ENCODE measurements at regions not wholly inside any gene's neighbourhood (a gene's known extent, or its start where the extent isn't known, plus 50 kb on each side); places are given as distances from the start of the nearest gene placed in this dataset.
A peak's percentile ranks its signal among the peaks of the same experiment; 100 is the strongest.
"Not testable (repeated sequence)": the region's sequence is repeated elsewhere in the genome, so short reads cannot be mapped to it uniquely, and the experiment has no call there.

GRCh38 chr12:116687888-116688287 is 50.0 kb downstream of the SPRING1 start:
- Mint-ChIP-seq H3K36me3 (ENCODE audit: low read depth) (peaks cover 1% of the 10 kb centered on the region), H3K9me3 (no peaks in the 10 kb centered on the region), H3K4me1 (ENCODE audit: low read depth) (no peaks in the 10 kb centered on the region), H3K27me3 (ENCODE audit: low read depth) (peaks cover 13% of the 10 kb centered on the region), H3K4me3 (no peak overlapping the region), H3K27ac (no peak overlapping the region)
- peak; percentile 60 for DNase-seq
- CTCF ChIA-PET = interaction anchor here (0.6 to 1.4 kb wide), 7 partner anchors 13 to 704 kb away, joined by 3 to 4 read pairs (median 3); no protein-coding TSS in a partner anchor
- intact Hi-C loops (cut with micrococcal nuclease) = loop anchor here (1.0 kb wide), 1 partner anchor 411 kb away; the partner anchor contains the start of gene MED13L

- Mint-ChIP-seq H3K27ac (no peak overlapping the region), H3K27me3 (ENCODE audit: low read depth) (peaks cover 4% of the 10 kb centered on the region), H3K4me3 (no peak overlapping the region), H3K9me3 (no peaks in the 10 kb centered on the region), H3K4me1 (ENCODE audit: low read depth) (no peaks in the 10 kb centered on the region), H3K36me3 (ENCODE audit: low read depth) (peaks cover 1% of the 10 kb centered on the region)
- no peak for DNase-seq
- CTCF ChIA-PET = interaction anchor here (1.5 kb wide), 1 partner anchor 11 kb away, joined by 3 read pairs; no protein-coding TSS in a partner anchor
- intact Hi-C loops (cut with micrococcal nuclease) = no loop called here
Observed at GRCh38 chr12:116684891-116685290, 53.0 kb downstream of the SPRING1 start.

- H3K27me3 Mint-ChIP-seq (ENCODE audit: low read depth) = no peaks in the 10 kb centered on the region
- no peaks in the 10 kb centered on the region for H3K36me3 Mint-ChIP-seq (ENCODE audit: low read depth)
- DNase-seq = no peak
- intact Hi-C loops (cut with micrococcal nuclease) = loop anchor here (10.0 kb wide), 1 partner anchor 542 kb away; no protein-coding TSS in a partner anchor
- H3K4me1 Mint-ChIP-seq (ENCODE audit: low read depth) = peaks cover 32% of the 10 kb centered on the region
- CTCF ChIA-PET = no interaction called here
- H3K9me3 Mint-ChIP-seq = no peaks in the 10 kb centered on the region
- H3K27ac Mint-ChIP-seq = no peak overlapping the region
- H3K4me3 Mint-ChIP-seq = no peak overlapping the region
Observed at GRCh38 chr12:116677202-116677661, 60.6 kb downstream of the SPRING1 start.

GRCh38 chr12:116675339-116676107 is 62.3 kb downstream of the SPRING1 start:
- Mint-ChIP-seq H3K27ac (no peak overlapping the region), H3K27me3 (ENCODE audit: low read depth) (no peaks in the 10 kb centered on the region), H3K9me3 (no peaks in the 10 kb centered on the region), H3K4me3 (no peak overlapping the region), H3K36me3 (ENCODE audit: low read depth) (no peaks in the 10 kb centered on the region), H3K4me1 (ENCODE audit: low read depth) (peaks cover 32% of the 10 kb centered on the region)
- no peak for DNase-seq
- intact Hi-C loops (cut with micrococcal nuclease) = loop anchor here (10.0 kb wide), 1 partner anchor 541 kb away; no protein-coding TSS in a partner anchor
- CTCF ChIA-PET = interaction anchor here (1.6 kb wide), 1 partner anchor 12 kb away, joined by 4 read pairs; no protein-coding TSS in a partner anchor

- no peak for DNase-seq
- CTCF ChIA-PET = interaction anchor here (1.0 to 1.6 kb wide), 3 partner anchors 10 to 29 kb away, joined by 3 to 4 read pairs (median 3); no protein-coding TSS in a partner anchor
- Mint-ChIP-seq H3K4me3 (no peak overlapping the region), H3K4me1 (ENCODE audit: low read depth) (peaks cover 32% of the 10 kb centered on the region), H3K27ac (peak overlapping the region; percentile 3), H3K27me3 (ENCODE audit: low read depth) (no peaks in the 10 kb centered on the region), H3K9me3 (no peaks in the 10 kb centered on the region), H3K36me3 (ENCODE audit: low read depth) (no peaks in the 10 kb centered on the region)
- intact Hi-C loops (cut with micrococcal nuclease) = loop anchor here (5.0 to 10.0 kb wide), 5 partner anchors 117 to 540 kb away; partner anchors contain the start of genes MAP1LC3B2 and MED13L
Observed at GRCh38 chr12:116674643-116675183, 63.2 kb downstream of the SPRING1 start.

GRCh38 chr12:116673681-116674111 is 64.2 kb downstream of the SPRING1 start:
- CTCF ChIA-PET = interaction anchor here (0.7 to 1.6 kb wide), 6 partner anchors 11 to 226 kb away, joined by 3 to 4 read pairs (median 3); no protein-coding TSS in a partner anchor
- Mint-ChIP-seq H3K36me3 (ENCODE audit: low read depth) (no peaks in the 10 kb centered on the region), H3K27ac (peak overlapping the region; percentile 43), H3K9me3 (no peaks in the 10 kb centered on the region), H3K4me1 (ENCODE audit: low read depth) (peaks cover 29% of the 10 kb centered on the region), H3K4me3 (no peak overlapping the region), H3K27me3 (ENCODE audit: low read depth) (no peaks in the 10 kb centered on the region)
- no peak for DNase-seq
- intact Hi-C loops (cut with micrococcal nuclease) = loop anchor here (5.0 to 10.0 kb wide), 5 partner anchors 116 to 539 kb away; partner anchors contain the start of genes MAP1LC3B2 and MED13L

- CTCF ChIA-PET = interaction anchor here (0.9 to 1.6 kb wide), 3 partner anchors 12 to 30 kb away, joined by 3 to 4 read pairs (median 3); no protein-coding TSS in a partner anchor
- intact Hi-C loops (cut with micrococcal nuclease) = loop anchor here (5.0 to 10.0 kb wide), 5 partner anchors 116 to 538 kb away; partner anchors contain the start of genes MAP1LC3B2 and MED13L
- Mint-ChIP-seq H3K4me1 (ENCODE audit: low read depth) (peaks cover 29% of the 10 kb centered on the region), H3K9me3 (no peaks in the 10 kb centered on the region), H3K4me3 (peak overlapping the region; percentile 62), H3K27ac (peak overlapping the region; percentile 81), H3K36me3 (ENCODE audit: low read depth) (no peaks in the 10 kb centered on the region), H3K27me3 (ENCODE audit: low read depth) (no peaks in the 10 kb centered on the region)
- peak; percentile 63 for DNase-seq
Observed at GRCh38 chr12:116672842-116673516, 64.9 kb downstream of the SPRING1 start.

GRCh38 chr12:116672010-116672409 is 65.9 kb downstream of the SPRING1 start:
- CTCF ChIA-PET = no interaction called here
- H3K9me3 Mint-ChIP-seq = no peaks in the 10 kb centered on the region
- peaks cover 29% of the 10 kb centered on the region for H3K4me1 Mint-ChIP-seq (ENCODE audit: low read depth)
- no peak overlapping the region for H3K4me3 Mint-ChIP-seq
- H3K27me3 Mint-ChIP-seq (ENCODE audit: low read depth) = no peaks in the 10 kb centered on the region
- intact Hi-C loops (cut with micrococcal nuclease) = loop anchor here (5.0 to 10.0 kb wide), 5 partner anchors 115 to 537 kb away; partner anchors contain the start of genes MAP1LC3B2 and MED13L
- no peaks in the 10 kb centered on the region for H3K36me3 Mint-ChIP-seq (ENCODE audit: low read depth)
- DNase-seq = no peak
- no peak overlapping the region for H3K27ac Mint-ChIP-seq

- DNase-seq = no peak
- no peak overlapping the region for H3K27ac Mint-ChIP-seq
- no peaks in the 10 kb centered on the region for H3K9me3 Mint-ChIP-seq
- H3K4me1 Mint-ChIP-seq (ENCODE audit: low read depth) = peaks cover 26% of the 10 kb centered on the region
- CTCF ChIA-PET = no interaction called here
- H3K4me3 Mint-ChIP-seq = no peak overlapping the region
- intact Hi-C loops (cut with micrococcal nuclease) = loop anchor here (5.0 to 10.0 kb wide), 5 partner anchors 114 to 536 kb away; partner anchors contain the start of genes MAP1LC3B2 and MED13L
- no peaks in the 10 kb centered on the region for H3K27me3 Mint-ChIP-seq (ENCODE audit: low read depth)
- H3K36me3 Mint-ChIP-seq (ENCODE audit: low read depth) = no peaks in the 10 kb centered on the region
Observed at GRCh38 chr12:116670859-116671258, 67.0 kb downstream of the SPRING1 start.

- intact Hi-C loops (cut with micrococcal nuclease) = no loop called here
- H3K4me3 Mint-ChIP-seq = no peak overlapping the region
- CTCF ChIA-PET = interaction anchor here (0.7 kb wide), 1 partner anchor 616 kb away, joined by 3 read pairs; no protein-coding TSS in a partner anchor
- H3K4me1 Mint-ChIP-seq (ENCODE audit: low read depth) = peaks cover 4% of the 10 kb centered on the region
- DNase-seq = no peak
- no peaks in the 10 kb centered on the region for H3K27me3 Mint-ChIP-seq (ENCODE audit: low read depth)
- no peaks in the 10 kb centered on the region for H3K9me3 Mint-ChIP-seq
- H3K36me3 Mint-ChIP-seq (ENCODE audit: low read depth) = no peaks in the 10 kb centered on the region
- H3K27ac Mint-ChIP-seq = no peak overlapping the region
Observed at GRCh38 chr12:116667752-116668151, 70.1 kb downstream of the SPRING1 start.

- CTCF ChIA-PET = interaction anchor here (1.3 kb wide), 1 partner anchor 37 kb away, joined by 5 read pairs; no protein-coding TSS in a partner anchor
- H3K36me3 Mint-ChIP-seq (ENCODE audit: low read depth); intact Hi-C loops (cut with micrococcal nuclease); H3K4me1 Mint-ChIP-seq (ENCODE audit: low read depth); H3K9me3 Mint-ChIP-seq; H3K4me3 Mint-ChIP-seq; DNase-seq; H3K27me3 Mint-ChIP-seq (ENCODE audit: low read depth); H3K27ac Mint-ChIP-seq: not testable (repeated sequence)
Observed at GRCh38 chr12:116666829-116667228, 71.0 kb downstream of the SPRING1 start.

Data from activated naive CD4-positive, alpha-beta T cell treated with anti-CD3 and anti-CD28 coated beads for 36 hours (primary cell).